ENCODE measurements at regions not wholly inside any gene's neighbourhood (a gene's known extent, or its start where the extent isn't known, plus 50 kb on each side); places are given as distances from the start of the nearest gene placed in this dataset.
A peak's percentile ranks its signal among the peaks of the same experiment; 100 is the strongest.
"Not testable (repeated sequence)": the region's sequence is repeated elsewhere in the genome, so short reads cannot be mapped to it uniquely, and the experiment has no call there.

DNA sequence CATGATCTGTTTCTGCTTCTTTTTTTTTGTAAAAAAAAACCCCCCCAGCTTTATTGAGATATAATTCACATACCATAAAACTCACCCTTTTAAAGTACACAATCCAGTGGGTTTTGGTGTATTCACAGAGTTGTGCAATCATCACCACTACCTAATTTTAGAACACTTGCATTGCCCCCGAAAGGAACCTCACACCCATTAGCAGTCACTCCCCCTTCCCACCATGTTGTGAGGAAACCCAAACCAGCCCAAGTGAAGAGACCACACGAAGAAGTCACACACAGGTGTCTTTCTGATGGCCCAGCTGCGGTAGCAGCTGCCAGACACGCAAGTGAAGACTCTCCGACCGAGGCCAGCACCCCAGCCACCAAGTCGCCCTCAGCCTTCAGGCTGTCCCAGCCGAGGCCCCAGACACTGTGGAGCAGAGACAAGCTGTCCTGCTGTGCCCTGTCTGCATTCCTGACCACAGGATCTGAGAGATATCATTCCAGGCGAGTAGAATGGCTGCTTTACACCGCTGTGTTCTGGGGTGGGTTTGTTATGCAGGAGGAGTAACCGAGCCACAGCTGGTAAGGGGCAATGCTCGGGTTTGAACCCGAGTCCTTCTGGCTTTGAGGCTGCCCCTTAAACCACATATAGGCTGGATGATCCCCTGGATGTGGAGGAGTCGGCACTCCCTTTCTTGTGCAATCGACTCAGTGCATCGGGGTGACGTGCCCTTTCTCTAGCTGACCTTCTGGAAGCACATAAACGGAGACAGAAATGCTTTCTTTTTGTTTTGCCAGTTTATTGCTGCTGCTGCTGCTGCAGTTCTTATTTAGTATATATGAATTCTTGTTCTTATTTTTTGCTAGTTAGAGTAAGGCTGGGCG, 59.1 kb upstream of the PTPN1 start:
- Mint-ChIP-seq H3K27ac (peak overlapping the region; percentile 56 to 60), H3K27me3 (ENCODE audit: low read depth in 2 of 2) (peaks cover 68 to 88% of the 10 kb centered on the region in 2 donors)

GRCh38 chr20:50451792-50452425, 58.3 kb upstream of the PTPN1 start:
- H3K9me3 ChIP-seq (ENCODE audit: control insufficient read depth, insufficient read depth, low read length); H3K36me3 ChIP-seq (ENCODE audit: control insufficient read depth, insufficient read depth, low read length); H3K9me3 Mint-ChIP-seq; DNase-seq; H3K4me3 Mint-ChIP-seq; H3K4me3 ChIP-seq (ENCODE audit: low read length); H3K36me3 Mint-ChIP-seq; H3K27ac ChIP-seq (ENCODE audit: low read length); ATAC-seq: not testable (repeated sequence)
- Mint-ChIP-seq H3K4me1 (peaks cover 26 to 36% of the 10 kb centered on the region in 2 donors), H3K27ac (peak overlapping the region in 1 of 2 donors; percentile 56), H3K27me3 (ENCODE audit: low read depth in 2 of 2) (peaks cover 67 to 87% of the 10 kb centered on the region in 2 donors)
- 79% methylated on average over 7 of the region's 9 CpGs for WGBS (ENCODE audit: insufficient coverage)
- peaks cover 34% of the 10 kb centered on the region for H3K4me1 ChIP-seq (ENCODE audit: control insufficient read depth, insufficient read depth, low read length)
- intact Hi-C loops (cut with micrococcal nuclease), result loop anchor here (2.0 to 5.0 kb wide), 2 partner anchors 65 to 340 kb away; partner anchors contain the start of gene UBE2V1
- peaks cover 53% of the 10 kb centered on the region for H3K27me3 ChIP-seq (ENCODE audit: control insufficient read depth, insufficient read depth, low read length)

More for the DNA sequence above, 59.1 kb upstream of the PTPN1 start:
- H3K36me3 ChIP-seq (ENCODE audit: control insufficient read depth, insufficient read depth, low read length), result no peaks in the 10 kb centered on the region
- intact Hi-C loops (cut with micrococcal nuclease), result loop anchor here (2.0 to 5.0 kb wide), 2 partner anchors 64 to 339 kb away; partner anchors contain the start of gene UBE2V1
- H3K9me3 ChIP-seq (ENCODE audit: control insufficient read depth, insufficient read depth, low read length), result peaks cover 2% of the 10 kb centered on the region
- Mint-ChIP-seq H3K9me3 (no peaks in the 10 kb centered on the region), H3K4me1 (peaks cover 26 to 36% of the 10 kb centered on the region in 2 donors), H3K4me3 (peak overlapping the region; percentile 63), H3K36me3 (no peaks in the 10 kb centered on the region)
- no peak for TF ChIP-seq CTCF (IDR thresholded peaks at IDR 0.05)
- DNase-seq (peak; percentile 50 to 52), ATAC-seq (peak; percentile 84 to 93 (median 86))
- H3K27ac ChIP-seq (ENCODE audit: low read length), result no peak overlapping the region
- 15% methylated on average over 19 of the region's 19 CpGs for whole genome bisulfite sequencing (ENCODE audit: insufficient coverage)
- peaks cover 30% of the 10 kb centered on the region for H3K4me1 ChIP-seq (ENCODE audit: control insufficient read depth, insufficient read depth, low read length)
- H3K4me3 ChIP-seq (ENCODE audit: low read length), result no peak overlapping the region
- peaks cover 46% of the 10 kb centered on the region for H3K27me3 ChIP-seq (ENCODE audit: control insufficient read depth, insufficient read depth, low read length)

DNA sequence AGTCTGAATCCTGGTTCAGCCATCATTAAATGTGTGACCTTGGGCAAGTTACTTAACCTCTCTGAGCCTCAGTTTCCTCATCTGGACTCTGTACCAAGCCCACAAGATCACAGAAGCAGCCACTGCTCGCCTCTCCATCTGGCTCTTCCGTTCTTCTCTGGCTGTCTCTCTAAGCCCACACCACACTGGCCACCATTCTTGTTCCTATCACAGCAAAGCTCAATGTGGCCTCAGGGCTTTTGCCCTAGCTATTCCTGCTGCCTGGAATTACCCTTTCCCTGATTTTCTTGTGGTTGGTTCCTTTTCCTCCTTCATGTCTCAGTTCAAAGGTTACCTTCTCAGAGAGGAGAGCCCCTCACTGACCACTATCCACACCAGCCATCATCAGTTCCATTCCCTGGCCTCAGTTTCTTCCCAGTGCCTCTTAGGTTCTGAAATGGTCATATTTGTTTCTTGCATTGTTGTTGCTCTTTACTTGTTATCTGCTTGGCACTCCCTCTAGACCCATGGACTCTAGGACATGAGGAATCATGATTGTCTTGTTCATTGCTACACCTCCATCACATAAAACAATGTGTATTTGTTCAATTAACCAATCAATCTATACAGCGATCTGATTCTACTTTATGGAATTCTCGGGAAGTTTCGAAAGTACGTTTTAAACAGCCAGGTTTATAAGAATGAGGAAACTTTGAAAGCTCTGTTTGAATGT, 56.5 kb upstream of the PTPN1 start:
- Mint-ChIP-seq H3K27ac (no peak overlapping the region), H3K36me3 (no peaks in the 10 kb centered on the region), H3K4me3 (no peak overlapping the region), H3K27me3 (ENCODE audit: low read depth in 2 of 2) (peaks cover 60 to 80% of the 10 kb centered on the region in 2 donors), H3K4me1 (peaks cover 26 to 36% of the 10 kb centered on the region in 2 donors), H3K9me3 (no peaks in the 10 kb centered on the region)
- ATAC-seq (no peak), DNase-seq (no peak)
- no peaks in the 10 kb centered on the region for H3K9me3 ChIP-seq (ENCODE audit: control insufficient read depth, insufficient read depth, low read length)
- no peak overlapping the region for H3K4me3 ChIP-seq (ENCODE audit: low read length)
- WGBS (ENCODE audit: insufficient coverage), result 66% methylated on average over 4 of the region's 6 CpGs
- no peak overlapping the region for H3K27ac ChIP-seq (ENCODE audit: low read length)
- peaks cover 46% of the 10 kb centered on the region for H3K27me3 ChIP-seq (ENCODE audit: control insufficient read depth, insufficient read depth, low read length)
- TF ChIP-seq CTCF (IDR thresholded peaks at IDR 0.05), result no peak
- no peaks in the 10 kb centered on the region for H3K36me3 ChIP-seq (ENCODE audit: control insufficient read depth, insufficient read depth, low read length)
- H3K4me1 ChIP-seq (ENCODE audit: control insufficient read depth, insufficient read depth, low read length), result peaks cover 34% of the 10 kb centered on the region
- intact Hi-C loops (cut with micrococcal nuclease), result loop anchor here (5.0 kb wide), 1 partner anchor 341 kb away; the partner anchor contains the start of gene UBE2V1

DNA sequence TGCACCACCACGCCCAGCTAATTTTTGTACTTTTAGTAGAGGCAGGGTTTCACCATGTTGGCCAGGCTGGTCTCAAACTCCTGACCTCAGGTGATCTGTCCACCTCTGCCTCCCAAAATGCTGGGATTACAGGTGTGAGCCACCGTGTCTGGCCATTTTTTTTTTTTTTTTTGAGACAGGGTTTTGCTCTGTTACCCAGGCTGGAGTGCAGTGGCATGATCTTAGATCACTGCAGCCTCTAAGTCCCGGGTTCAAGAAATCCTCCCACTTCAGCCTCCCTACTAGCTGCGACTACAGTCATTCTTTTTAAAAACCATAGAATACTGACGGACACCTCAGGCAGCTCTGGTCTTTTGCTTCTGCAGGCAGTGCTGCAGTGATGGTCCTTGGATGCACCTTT, 54.9 kb upstream of the PTPN1 start:
- H3K27ac Mint-ChIP-seq; H3K4me3 Mint-ChIP-seq; H3K27ac ChIP-seq (ENCODE audit: low read length); intact Hi-C loops (cut with micrococcal nuclease); H3K9me3 Mint-ChIP-seq; H3K36me3 ChIP-seq (ENCODE audit: control insufficient read depth, insufficient read depth, low read length); DNase-seq; ATAC-seq; H3K9me3 ChIP-seq (ENCODE audit: control insufficient read depth, insufficient read depth, low read length); H3K4me3 ChIP-seq (ENCODE audit: low read length); H3K36me3 Mint-ChIP-seq: not testable (repeated sequence)
- peaks cover 38% of the 10 kb centered on the region for H3K27me3 ChIP-seq (ENCODE audit: control insufficient read depth, insufficient read depth, low read length)
- H3K4me1 ChIP-seq (ENCODE audit: control insufficient read depth, insufficient read depth, low read length), result peaks cover 29% of the 10 kb centered on the region
- 92% methylated on average over 5 of the region's 5 CpGs for WGBS (ENCODE audit: insufficient coverage)
- Mint-ChIP-seq H3K4me1 (peaks cover 18 to 32% of the 10 kb centered on the region in 2 donors), H3K27me3 (ENCODE audit: low read depth in 2 of 2) (peaks cover 57 to 80% of the 10 kb centered on the region in 2 donors)
